ENCODE measurements at regions not wholly inside any gene's neighbourhood (a gene's known extent, or its start where the extent isn't known, plus 50 kb on each side); places are given as distances from the start of the nearest gene placed in this dataset.

DNA sequence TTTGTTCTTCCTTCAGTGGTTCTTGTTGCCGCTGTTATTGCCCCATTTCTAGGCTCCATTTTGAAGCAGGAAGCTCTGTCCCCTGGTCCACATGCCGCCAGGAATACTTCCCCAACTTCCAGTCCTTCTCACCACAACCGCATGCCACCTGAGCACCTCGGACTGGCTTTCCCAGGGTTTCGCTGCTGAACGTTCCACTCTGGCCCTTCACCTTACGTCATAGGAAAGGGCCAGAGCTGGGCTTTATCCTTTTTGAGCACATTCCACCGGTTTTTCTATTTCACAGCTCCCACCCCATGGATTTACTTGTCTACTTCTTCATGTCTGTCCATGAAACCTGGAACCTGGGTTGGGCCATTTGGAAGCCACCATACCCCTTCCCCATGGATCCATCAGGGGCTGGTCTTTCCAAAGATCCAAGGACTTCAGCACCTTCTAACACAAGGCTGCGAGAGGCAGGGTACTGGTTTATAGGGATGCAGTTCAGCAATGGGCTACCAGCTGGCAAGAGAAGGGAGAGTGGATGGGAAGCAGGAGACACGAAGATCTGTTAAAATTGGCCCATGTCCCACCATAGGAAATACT lies 557.4 kb downstream of the BNC2 start:
- FAIRE-seq (no peak), DNase-seq (ENCODE audit: extremely low read depth in 1 of 4, low spot score in 3 of 4) (no peak), ATAC-seq (no peak)
- H3K9me1 ChIP-seq (ENCODE audit: control insufficient read depth, insufficient read depth, low read length) = no peaks in the 10 kb centered on the region
- H3K9ac ChIP-seq (ENCODE audit: insufficient read depth in 1 of 2, low read depth in 2 of 2, low read length in 2 of 2) = no peak overlapping the region
- H3K4me1 ChIP-seq (replicated peaks in 1 of 2; ENCODE audit: control insufficient read depth in 2 of 2, insufficient read depth in 2 of 2, low read length in 2 of 2) = no peaks in the 10 kb centered on the region
- TF ChIP-seq LEF1 (IDR thresholded peaks at IDR 0.05) (no peak), ZBTB8A (IDR thresholded peaks at IDR 0.05; ENCODE audit: partially characterized antibody) (no peak), ZNF239 (CRISPR knock-in tag; IDR thresholded peaks at IDR 0.05) (no peak), HDAC6 (IDR thresholded peaks at IDR 0.05; ENCODE audit: low read depth, low read length) (no peak), KDM5B (IDR thresholded peaks at IDR 0.05; ENCODE audit: insufficient replicate concordance, low read depth, low read length) (no peak), HNRNPLL (IDR thresholded peaks at IDR 0.05; ENCODE audit: low read depth, low read length, poor library complexity, severe bottlenecking) (no peak), L3MBTL2 (IDR thresholded peaks at IDR 0.05) (no peak), ZNF146 (CRISPR knock-in tag; IDR thresholded peaks at IDR 0.05; ENCODE audit: unreplicated experiment) (no peak), VEZF1 (CRISPR knock-in tag; IDR thresholded peaks at IDR 0.05) (no peak), ZNF232 (CRISPR knock-in tag; IDR thresholded peaks at IDR 0.05) (no peak), NFE2 (IDR thresholded peaks at IDR 0.05; ENCODE audit: low read depth) (no peak)
- TF ChIP-seq, protein P1, sequence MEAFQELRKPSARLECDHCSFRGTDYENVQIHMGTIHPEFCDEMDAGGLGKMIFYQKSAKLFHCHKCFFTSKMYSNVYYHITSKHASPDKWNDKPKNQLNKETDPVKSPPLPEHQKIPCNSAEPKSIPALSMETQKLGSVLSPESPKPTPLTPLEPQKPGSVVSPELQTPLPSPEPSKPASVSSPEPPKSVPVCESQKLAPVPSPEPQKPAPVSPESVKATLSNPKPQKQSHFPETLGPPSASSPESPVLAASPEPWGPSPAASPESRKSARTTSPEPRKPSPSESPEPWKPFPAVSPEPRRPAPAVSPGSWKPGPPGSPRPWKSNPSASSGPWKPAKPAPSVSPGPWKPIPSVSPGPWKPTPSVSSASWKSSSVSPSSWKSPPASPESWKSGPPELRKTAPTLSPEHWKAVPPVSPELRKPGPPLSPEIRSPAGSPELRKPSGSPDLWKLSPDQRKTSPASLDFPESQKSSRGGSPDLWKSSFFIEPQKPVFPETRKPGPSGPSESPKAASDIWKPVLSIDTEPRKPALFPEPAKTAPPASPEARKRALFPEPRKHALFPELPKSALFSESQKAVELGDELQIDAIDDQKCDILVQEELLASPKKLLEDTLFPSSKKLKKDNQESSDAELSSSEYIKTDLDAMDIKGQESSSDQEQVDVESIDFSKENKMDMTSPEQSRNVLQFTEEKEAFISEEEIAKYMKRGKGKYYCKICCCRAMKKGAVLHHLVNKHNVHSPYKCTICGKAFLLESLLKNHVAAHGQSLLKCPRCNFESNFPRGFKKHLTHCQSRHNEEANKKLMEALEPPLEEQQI (IDR thresholded peaks at IDR 0.05) = no peak
- TF ChIP-seq, protein P2, sequence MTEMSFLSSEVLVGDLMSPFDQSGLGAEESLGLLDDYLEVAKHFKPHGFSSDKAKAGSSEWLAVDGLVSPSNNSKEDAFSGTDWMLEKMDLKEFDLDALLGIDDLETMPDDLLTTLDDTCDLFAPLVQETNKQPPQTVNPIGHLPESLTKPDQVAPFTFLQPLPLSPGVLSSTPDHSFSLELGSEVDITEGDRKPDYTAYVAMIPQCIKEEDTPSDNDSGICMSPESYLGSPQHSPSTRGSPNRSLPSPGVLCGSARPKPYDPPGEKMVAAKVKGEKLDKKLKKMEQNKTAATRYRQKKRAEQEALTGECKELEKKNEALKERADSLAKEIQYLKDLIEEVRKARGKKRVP (CRISPR knock-in tag; IDR thresholded peaks at IDR 0.05) = no peak
- ChIA-PET POLR2A (no interaction called here), CTCF (ENCODE audit: low intra/inter-chr PET ratio) (no interaction called here)
- 4% methylated on average over 7 of the region's 10 CpGs for WGBS (ENCODE audit: insufficient coverage, low coverage, missing lambda C conversion rate)
- H3K27me3 ChIP-seq (ENCODE audit: control insufficient read depth in 2 of 2, insufficient read depth in 2 of 2, low read length in 2 of 2) = no peaks in the 10 kb centered on the region
- no peaks in the 10 kb centered on the region for H3K79me2 ChIP-seq (ENCODE audit: control insufficient read depth, insufficient read depth, low read length)
- no peaks in the 10 kb centered on the region for H4K20me1 ChIP-seq (replicated peaks; ENCODE audit: control insufficient read depth, insufficient read depth, low read length)
- no peak overlapping the region for H3K4me2 ChIP-seq (ENCODE audit: insufficient read depth, low read length)
- H3K9me3 ChIP-seq (replicated peaks; ENCODE audit: control insufficient read depth, insufficient read depth, low read depth, low read length) = no peaks in the 10 kb centered on the region
- H3K27ac ChIP-seq (ENCODE audit: extremely low read depth, low read depth, low read length) = no peak overlapping the region
- H3K4me3 ChIP-seq = no peak overlapping the region
- intact Hi-C loops (cut with micrococcal nuclease) (no loop called here), in situ Hi-C loops (cut with MboI) (no loop called here)
- no peaks in the 10 kb centered on the region for H3K36me3 ChIP-seq (ENCODE audit: control insufficient read depth, insufficient read depth, low read length)
- no TSS peak for BruUV-seq (replicated peaks)
- H2AFZ ChIP-seq (ENCODE audit: low read depth, low read length) = no peak overlapping the region

All from K562 (cell line).